MM.1S (cell line): ENCODE measurements at regions not wholly inside any gene's neighbourhood (a gene's known extent, or its start where the extent isn't known, plus 50 kb on each side); places are given as distances from the start of the nearest gene placed in this dataset.

Experiments used
- DNase-seq: peaks from one replicate; pipeline ENCODE4 v3.0.0-alpha.2; 2015
- H2AFZ ChIP-seq: fragments of 300-600 bp; sonication (generic); 2 replicates; pipeline ENCODE4 v1.6.0; 2016; ENCODE audit warnings: antibody characterized with exemption, low read length
- H3F3A ChIP-seq: fragments of 300-600 bp; sonication (generic); 2 replicates; pipeline ENCODE4 v1.6.1; 2016; ENCODE audit warnings: mild to moderate bottlenecking, antibody characterized with exemption, low read length, moderate library complexity, mixed read lengths; ENCODE audit not compliant: insufficient read depth
- H3K27ac ChIP-seq: fragments of 300-600 bp; sonication (generic); 2 replicates; pipeline ENCODE4 v1.5.1; 2016; ENCODE audit warnings: mild to moderate bottlenecking, low read length
- H3K27me3 ChIP-seq: fragments of 300-600 bp; sonication (generic); replicated peaks from 2 replicates; pipeline ENCODE4 v1.6.0; 2016; ENCODE audit warnings: low read length; ENCODE audit not compliant: insufficient read depth
- H3K36me3 ChIP-seq: fragments of 300-600 bp; sonication (generic); replicated peaks from 2 replicates; pipeline ENCODE4 v1.6.1; 2016; ENCODE audit warnings: mild to moderate bottlenecking, low read length, mixed read lengths; ENCODE audit not compliant: insufficient read depth
- H3K4me1 ChIP-seq: fragments of 300-600 bp; sonication (generic); 2 replicates; pipeline ENCODE4 v1.6.1; 2016; ENCODE audit warnings: low read length, mixed read lengths
- H3K4me2 ChIP-seq: fragments of 300-600 bp; sonication (generic); 2 replicates; pipeline ENCODE4 v1.6.0; 2016; ENCODE audit warnings: low read depth, low read length
- H3K4me3 ChIP-seq: fragments of 300-600 bp; sonication (generic); 2 replicates; pipeline ENCODE4 v1.5.1; 2016; ENCODE audit warnings: low read length, mixed read lengths
- H3K79me2 ChIP-seq: fragments of 300-600 bp; sonication (generic); 2 replicates; pipeline ENCODE4 v1.6.1; 2016; ENCODE audit warnings: mixed run types, low read length, mixed read lengths
- H3K9ac ChIP-seq: fragments of 300-600 bp; sonication (generic); 2 replicates; pipeline ENCODE4 v1.6.1; 2016; ENCODE audit warnings: low read length, mixed read lengths
- H3K9me2 ChIP-seq: fragments of 300-600 bp; sonication (generic); replicated peaks from 2 replicates; pipeline ENCODE4 v1.6.1; 2016; ENCODE audit warnings: mild to moderate bottlenecking, low read length, mixed read lengths; ENCODE audit not compliant: insufficient read depth
- H3K9me3 ChIP-seq: fragments of 300-600 bp; sonication (generic); replicated peaks from 2 replicates; pipeline ENCODE4 v1.6.1; 2016; ENCODE audit warnings: mild to moderate bottlenecking, low read length, mixed read lengths; ENCODE audit not compliant: insufficient read depth
- H4K20me1 ChIP-seq: fragments of 300-600 bp; sonication (generic); 2 replicates; pipeline ENCODE4 v1.6.1; 2016; ENCODE audit warnings: mild to moderate bottlenecking, low read length, moderate library complexity, mixed read lengths; ENCODE audit not compliant: insufficient read depth
- CTCF ChIP-seq: fragments of 300-600 bp; sonication (generic); IDR thresholded peaks from 2 replicates; pipeline ENCODE4 v1.5.1; 2016; ENCODE audit warnings: antibody characterized with exemption, low read length, mixed read lengths
- EZH2 ChIP-seq: fragments of 300-600 bp; sonication (generic); optimal IDR thresholded peaks from 2 replicates; pipeline ENCODE3; 2017; ENCODE audit warnings: low read depth, mild to moderate bottlenecking, antibody characterized with exemption, low read length, mixed read lengths
- EZH2phosphoT487 ChIP-seq: fragments of 300-600 bp; sonication (generic); IDR thresholded peaks from 2 replicates; pipeline ENCODE4 v1.6.1; 2018; ENCODE audit warnings: antibody characterized with exemption, low read length

DNA sequence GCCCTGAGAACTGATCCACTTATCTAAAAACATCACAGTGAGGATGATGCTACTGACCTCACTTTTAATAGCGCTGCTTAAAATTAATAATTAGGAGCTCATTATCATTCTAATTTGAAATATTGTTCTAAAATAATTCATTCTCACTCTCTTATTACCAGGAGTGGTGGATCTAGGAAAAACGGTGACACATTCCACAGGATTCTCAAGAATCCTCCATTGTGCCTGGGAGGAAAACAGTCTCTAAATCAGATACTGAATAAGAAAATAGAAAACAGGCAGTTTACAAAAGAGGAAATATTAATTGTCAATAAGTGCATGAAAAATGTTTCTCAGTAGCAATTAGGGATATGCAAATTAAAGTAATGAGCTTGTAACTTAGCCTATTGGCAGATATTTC is 187.4 kb downstream of the TENT5A start:
- Histone ChIP-seq H3K79me2 (no peaks in the 10 kb centered on the region), H3K9ac (no peak overlapping the region), H2AFZ (no peak overlapping the region), H4K20me1 (no peaks in the 10 kb centered on the region), H3K4me3 (no peak overlapping the region), H3K27ac (no peak overlapping the region), H3K9me3 (no peaks in the 10 kb centered on the region), H3F3A (no peaks in the 10 kb centered on the region), H3K36me3 (no peaks in the 10 kb centered on the region), H3K9me2 (no peaks in the 10 kb centered on the region), H3K27me3 (no peaks in the 10 kb centered on the region), H3K4me1 (no peaks in the 10 kb centered on the region), H3K4me2 (no peak overlapping the region)
- no peak for DNase-seq
- no peak for TF ChIP-seq EZH2phosphoT487
- TF ChIP-seq CTCF: no peak
- no peak for TF ChIP-seq EZH2

- H3K9ac ChIP-seq: no peak overlapping the region
- H3K9me2 ChIP-seq: no peaks in the 10 kb centered on the region
- H4K20me1 ChIP-seq: no peaks in the 10 kb centered on the region
- DNase-seq: no peak
- H3K79me2 ChIP-seq: no peaks in the 10 kb centered on the region
- no peak overlapping the region for H3K4me3 ChIP-seq
- no peak overlapping the region for H3K4me2 ChIP-seq
- TF ChIP-seq EZH2phosphoT487 (no peak), CTCF (no peak), EZH2 (no peak)
- no peaks in the 10 kb centered on the region for H3K36me3 ChIP-seq
- H3K9me3 ChIP-seq: no peaks in the 10 kb centered on the region
- H3K27me3 ChIP-seq: no peaks in the 10 kb centered on the region
- H3F3A ChIP-seq: no peaks in the 10 kb centered on the region
- H3K4me1 ChIP-seq: no peaks in the 10 kb centered on the region
- H3K27ac ChIP-seq: no peak overlapping the region
- no peak overlapping the region for H2AFZ ChIP-seq
These were observed 187.9 kb downstream of the TENT5A start for GRCh38 chr6:81564470-81565068.

- H3K4me2 ChIP-seq: no peak overlapping the region
- DNase-seq: no peak
These were observed 190.3 kb downstream of the TENT5A start for GRCh38 chr6:81562169-81562568.

More at GRCh38 chr6:81562169-81562568, 190.3 kb downstream of the TENT5A start:
- Histone ChIP-seq H3K4me3 (no peak overlapping the region), H3K9me3 (no peaks in the 10 kb centered on the region), H4K20me1 (no peaks in the 10 kb centered on the region), H3K4me1 (no peaks in the 10 kb centered on the region), H3K27me3 (no peaks in the 10 kb centered on the region), H2AFZ (no peak overlapping the region), H3K27ac (no peak overlapping the region), H3F3A (no peaks in the 10 kb centered on the region), H3K9ac (no peak overlapping the region), H3K79me2 (no peaks in the 10 kb centered on the region), H3K36me3 (no peaks in the 10 kb centered on the region), H3K9me2 (no peaks in the 10 kb centered on the region)
- no peak for TF ChIP-seq EZH2phosphoT487
- TF ChIP-seq CTCF: no peak
- TF ChIP-seq EZH2: no peak
